OCI-LY7 (cell line): ENCODE measurements at regions not wholly inside any gene's neighbourhood (a gene's known extent, or its start where the extent isn't known, plus 50 kb on each side); places are given as distances from the start of the nearest gene placed in this dataset.

Experiments used
- BruUV-seq: library from RNA; stranded (reverse); fragments of 400-500 nt; replicated peaks from 2 replicates; lab custom pipeline; 2021; lab: Mats Ljungman, UMichigan
- CTCF ChIA-PET: fragments of 300-600 bp; sonication (Branson Sonifier 250); formaldehyde crosslinking; loops from one replicate; lab custom pipeline; 2022; ENCODE audit warnings: antibody characterized with exemption; ENCODE audit not compliant: unreplicated experiment; lab: Charles Lee
- POLR2A ChIA-PET: fragments of 300-600 bp; sonication (Branson Sonifier 250); formaldehyde crosslinking; loops from one replicate; lab custom pipeline; 2022; ENCODE audit warnings: antibody characterized with exemption; lab: Charles Lee
- DNase-seq: peaks from one replicate; pipeline ENCODE4 v3.0.0-alpha.2; 2015; ENCODE audit warnings: low spot score
- H2AFZ ChIP-seq: fragments of 200-600 bp; sonication (generic), shearing (Covaris generic); 2 replicates; pipeline ENCODE4 v1.6.1; 2014; ENCODE audit warnings: mild to moderate bottlenecking, antibody characterized with exemption, low read length, moderate library complexity
- H3K27ac ChIP-seq: fragments of 200-600 bp; sonication (generic); 2 replicates; pipeline ENCODE4 v1.5.1; 2014; ENCODE audit warnings: mixed run types, low read depth, mild to moderate bottlenecking, moderate library complexity, low read length, inconsistent platforms; ENCODE audit not compliant: poor library complexity, severe bottlenecking
- H3K36me3 ChIP-seq: fragments of 200-600 bp; sonication (generic); 2 replicates; pipeline ENCODE4 v1.6.1; 2014; ENCODE audit warnings: mild to moderate bottlenecking, antibody characterized with exemption, low read length, moderate library complexity, mixed read lengths; ENCODE audit not compliant: insufficient read depth
- H3K4me1 ChIP-seq: fragments of 200-600 bp; sonication (generic); 2 replicates; pipeline ENCODE4 v1.5.1; 2014; ENCODE audit warnings: mild to moderate bottlenecking, low read length; ENCODE audit not compliant: insufficient read depth, poor library complexity, severe bottlenecking
- H3K4me2 ChIP-seq: fragments of 200-600 bp; sonication (generic); 2 replicates; pipeline ENCODE4 v1.6.1; 2014; ENCODE audit warnings: mild to moderate bottlenecking, low read length
- H3K4me3 ChIP-seq: fragments of 200-600 bp; sonication (generic); 2 replicates; pipeline ENCODE4 v1.5.1; 2014; ENCODE audit warnings: mild to moderate bottlenecking, low read depth, low read length; ENCODE audit not compliant: poor library complexity, severe bottlenecking
- H3K79me2 ChIP-seq: fragments of 200-600 bp; sonication (generic); 2 replicates; pipeline ENCODE4 v1.6.1; 2016; ENCODE audit warnings: low read depth, mild to moderate bottlenecking, low read length, moderate library complexity, mixed read lengths; ENCODE audit not compliant: insufficient read depth
- H3K9me2 ChIP-seq: fragments of 200-600 bp; sonication (generic); 2 replicates; pipeline ENCODE4 v1.6.1; 2016; ENCODE audit warnings: mild to moderate bottlenecking, low read length, mixed read lengths; ENCODE audit not compliant: insufficient read depth
- H3K9me3 ChIP-seq: fragments of 200-600 bp; sonication (generic); 2 replicates; pipeline ENCODE4 v1.6.1; 2014; ENCODE audit warnings: mild to moderate bottlenecking, mixed run types, low read length, mixed read lengths
- H4K20me1 ChIP-seq: fragments of 200-600 bp; sonication (generic); 2 replicates; pipeline ENCODE4 v1.6.1; 2014; ENCODE audit warnings: mild to moderate bottlenecking, antibody characterized with exemption, low read length, moderate library complexity, mixed read lengths; ENCODE audit not compliant: insufficient read depth
- CTCF ChIP-seq: fragments of 200-600 bp; sonication (generic); conservative IDR thresholded peaks from 2 replicates; pipeline ENCODE4 v1.5.1; 2014; ENCODE audit warnings: mild to moderate bottlenecking, antibody characterized with exemption, low read length, moderate library complexity, mixed read lengths
- EZH2phosphoT487 ChIP-seq: fragments of 200-600 bp; sonication (generic); IDR thresholded peaks from 2 replicates; pipeline ENCODE4 v1.6.1; 2018; ENCODE audit warnings: low read depth, borderline replicate concordance, mild to moderate bottlenecking, mixed run types, antibody characterized with exemption, low read length, moderate library complexity, mixed read lengths
- intact Hi-C: fragments of 100-400 bp; cut with micrococcal nuclease; formaldehyde crosslinking; loops from one replicate; pipeline ENCODE4 v1.10.0; 2022; ENCODE audit not compliant: unreplicated experiment

- DNase-seq = no peak
- H3K27ac ChIP-seq = no peak overlapping the region
- no peaks in the 10 kb centered on the region for H3K36me3 ChIP-seq
- no peak overlapping the region for H2AFZ ChIP-seq
- no peaks in the 10 kb centered on the region for H3K4me1 ChIP-seq
- no peaks in the 10 kb centered on the region for H3K9me3 ChIP-seq
- H3K4me3 ChIP-seq = no peak overlapping the region
- intact Hi-C loops = no loop called here
- no peaks in the 10 kb centered on the region for H3K79me2 ChIP-seq
- no peaks in the 10 kb centered on the region for H3K9me2 ChIP-seq
- ChIA-PET POLR2A (interaction anchor here (0.5 to 0.6 kb wide), 2 partner anchors 198 to 265 kb away, joined by 3 read pairs; no protein-coding TSS in a partner anchor), CTCF (no interaction called here)
- H3K4me2 ChIP-seq = no peak overlapping the region
- TF ChIP-seq CTCF (no peak), EZH2phosphoT487 (no peak)
- no peaks in the 10 kb centered on the region for H4K20me1 ChIP-seq
- BruUV-seq = no TSS peak
Measured at GRCh38 chr22:27680636-27681035, 120.9 kb downstream of the MN1 start.

- ChIA-PET CTCF (no interaction called here), POLR2A (interaction anchor here (0.5 kb wide), 1 partner anchor 265 kb away, joined by 3 read pairs; no protein-coding TSS in a partner anchor)
- no TSS peak for BruUV-seq
- DNase-seq = no peak
- intact Hi-C loops = no loop called here
- no peaks in the 10 kb centered on the region for H3K9me2 ChIP-seq
- no peak overlapping the region for H3K27ac ChIP-seq
- TF ChIP-seq EZH2phosphoT487 (no peak), CTCF (no peak)
- H3K9me3 ChIP-seq = no peaks in the 10 kb centered on the region
- H3K4me2 ChIP-seq = no peak overlapping the region
- no peaks in the 10 kb centered on the region for H3K79me2 ChIP-seq
- H3K4me3 ChIP-seq = no peak overlapping the region
- no peaks in the 10 kb centered on the region for H3K4me1 ChIP-seq
- H2AFZ ChIP-seq = no peak overlapping the region
- no peaks in the 10 kb centered on the region for H4K20me1 ChIP-seq
- no peaks in the 10 kb centered on the region for H3K36me3 ChIP-seq
Measured at GRCh38 chr22:27681037-27681436, 120.5 kb downstream of the MN1 start.

- no peaks in the 10 kb centered on the region for H3K9me3 ChIP-seq
- CTCF ChIA-PET = no interaction called here
- no peaks in the 10 kb centered on the region for H3K36me3 ChIP-seq
- POLR2A ChIA-PET = no interaction called here
- no TSS peak for BruUV-seq
- no peaks in the 10 kb centered on the region for H3K9me2 ChIP-seq
- H2AFZ ChIP-seq = no peak overlapping the region
- H3K79me2 ChIP-seq = no peaks in the 10 kb centered on the region
- H3K4me3 ChIP-seq = no peak overlapping the region
- H3K4me2 ChIP-seq = no peak overlapping the region
- no peak for DNase-seq
- TF ChIP-seq CTCF (peak; percentile 54), EZH2phosphoT487 (no peak)
- no peak overlapping the region for H3K27ac ChIP-seq
- no peaks in the 10 kb centered on the region for H3K4me1 ChIP-seq
- intact Hi-C loops = no loop called here
- no peaks in the 10 kb centered on the region for H4K20me1 ChIP-seq
Measured at GRCh38 chr22:27682437-27682836, 119.1 kb downstream of the MN1 start.
